ENCODE measurements at regions not wholly inside any gene's neighbourhood (a gene's known extent, or its start where the extent isn't known, plus 50 kb on each side); places are given as distances from the start of the nearest gene placed in this dataset.
A peak's percentile ranks its signal among the peaks of the same experiment; 100 is the strongest.

DNA sequence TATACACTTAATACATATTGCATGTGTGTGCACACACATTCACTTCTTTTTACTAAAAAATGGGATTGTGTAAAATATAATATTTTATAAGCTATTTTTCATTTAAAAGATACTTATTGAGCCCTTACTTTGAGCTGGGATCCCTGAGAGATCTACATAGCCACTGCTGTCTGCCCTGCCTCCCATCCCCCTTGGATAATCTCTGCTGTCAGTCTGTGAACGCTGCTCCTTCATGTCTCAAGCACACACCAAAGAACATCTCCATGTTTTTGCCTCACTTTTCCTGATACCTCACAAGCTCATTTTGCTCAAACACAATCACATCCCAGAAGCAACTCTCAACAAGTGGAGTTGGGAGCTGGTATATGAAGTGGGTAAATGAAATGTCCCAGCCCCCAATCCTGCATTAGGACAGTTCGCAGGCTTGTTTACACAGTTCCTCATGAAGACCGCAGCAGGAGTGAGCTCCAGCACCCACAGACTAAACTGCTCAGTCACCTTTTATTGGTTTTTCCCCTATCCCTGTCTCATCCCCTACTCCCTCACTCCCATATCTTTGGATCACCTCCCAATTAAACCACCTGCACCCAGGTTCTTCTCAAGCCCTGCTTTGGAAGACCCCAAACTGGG lies 108.3 kb upstream of the FRY start:
- no peaks in the 10 kb centered on the region for H3K27me3 ChIP-seq (ENCODE audit: control insufficient read depth in 1 of 2, insufficient read depth in 2 of 2, low read length in 2 of 2)
- no peak overlapping the region for H3K4me3 ChIP-seq (ENCODE audit: low read depth in 1 of 2, low read length in 2 of 2)
- peaks cover 8 to 14% of the 10 kb centered on the region in 2 donors for H3K4me1 ChIP-seq (ENCODE audit: control insufficient read depth in 1 of 2, insufficient read depth in 2 of 2, low read length in 2 of 2)
- H3K27ac ChIP-seq (ENCODE audit: low read depth, low read length) = no peak overlapping the region
- no peaks in the 10 kb centered on the region for H3K36me3 ChIP-seq (ENCODE audit: control insufficient read depth in 1 of 2, insufficient read depth in 2 of 2, low read length in 2 of 2)
- H3K9me3 ChIP-seq (ENCODE audit: control insufficient read depth in 1 of 2, low read length in 2 of 2) = no peaks in the 10 kb centered on the region
- H3K9ac ChIP-seq (ENCODE audit: low read depth in 1 of 2, low read length in 2 of 2) = no peak overlapping the region

DNA sequence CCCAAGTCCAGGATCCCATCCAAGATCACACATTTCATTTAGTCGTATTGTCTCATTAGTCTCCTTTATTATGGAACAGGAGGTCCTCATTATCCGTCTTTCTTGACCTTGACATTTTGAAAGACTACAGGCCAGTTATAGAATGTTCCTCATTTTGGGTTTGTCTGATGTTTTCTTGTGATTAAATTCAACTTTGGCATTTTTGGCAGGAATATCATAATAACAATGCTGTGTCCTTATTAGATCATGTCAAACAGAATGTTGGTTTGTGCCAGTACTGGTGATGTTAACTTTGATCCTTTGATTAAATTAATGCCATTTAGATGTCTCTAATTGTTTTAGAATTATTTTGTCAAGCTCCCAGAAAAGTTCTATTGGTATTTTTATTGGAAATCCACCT lies 106.5 kb upstream of the FRY start:
- H3K27me3 ChIP-seq (ENCODE audit: control insufficient read depth in 1 of 2, insufficient read depth in 2 of 2, low read length in 2 of 2) = no peaks in the 10 kb centered on the region
- H3K9me3 ChIP-seq (ENCODE audit: control insufficient read depth in 1 of 2, low read length in 2 of 2) = no peaks in the 10 kb centered on the region
- no peaks in the 10 kb centered on the region for H3K36me3 ChIP-seq (ENCODE audit: control insufficient read depth in 1 of 2, insufficient read depth in 2 of 2, low read length in 2 of 2)
- H3K27ac ChIP-seq (ENCODE audit: low read depth, low read length) = no peak overlapping the region
- H3K4me1 ChIP-seq (ENCODE audit: control insufficient read depth in 1 of 2, insufficient read depth in 2 of 2, low read length in 2 of 2) = peaks cover 21 to 22% of the 10 kb centered on the region in 2 donors
- no peak overlapping the region for H3K9ac ChIP-seq (ENCODE audit: low read depth in 1 of 2, low read length in 2 of 2)
- H3K4me3 ChIP-seq (ENCODE audit: low read depth in 1 of 2, low read length in 2 of 2) = no peak overlapping the region

DNA sequence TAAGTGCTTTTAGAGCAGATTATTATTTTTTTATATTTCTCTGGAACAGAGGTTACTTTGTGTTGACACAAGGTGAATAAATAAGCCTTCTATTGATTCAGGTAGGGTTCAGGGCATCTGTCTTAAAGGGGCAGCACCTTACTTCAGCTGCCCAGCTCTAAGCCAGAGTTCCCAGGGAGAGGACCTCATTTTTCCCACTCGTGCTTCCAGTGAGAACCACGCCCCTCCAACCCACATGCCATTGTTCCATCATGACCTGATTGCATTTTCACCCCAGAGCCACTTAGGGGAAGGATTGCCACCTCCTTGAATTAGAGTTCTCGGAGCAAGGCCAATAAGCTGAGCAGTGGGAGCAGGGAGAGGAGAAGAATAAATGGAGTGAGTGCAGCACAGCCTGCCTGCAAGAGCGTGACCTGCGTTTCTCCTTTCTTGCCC lies 104.3 kb upstream of the FRY start:
- H3K36me3 ChIP-seq (ENCODE audit: control insufficient read depth in 1 of 2, insufficient read depth in 2 of 2, low read length in 2 of 2) = no peaks in the 10 kb centered on the region
- H3K9ac ChIP-seq (ENCODE audit: low read depth in 1 of 2, low read length in 2 of 2) = no peak overlapping the region
- H3K4me3 ChIP-seq (ENCODE audit: low read depth in 1 of 2, low read length in 2 of 2) = peak overlapping the region; percentile 32 to 42

DNA sequence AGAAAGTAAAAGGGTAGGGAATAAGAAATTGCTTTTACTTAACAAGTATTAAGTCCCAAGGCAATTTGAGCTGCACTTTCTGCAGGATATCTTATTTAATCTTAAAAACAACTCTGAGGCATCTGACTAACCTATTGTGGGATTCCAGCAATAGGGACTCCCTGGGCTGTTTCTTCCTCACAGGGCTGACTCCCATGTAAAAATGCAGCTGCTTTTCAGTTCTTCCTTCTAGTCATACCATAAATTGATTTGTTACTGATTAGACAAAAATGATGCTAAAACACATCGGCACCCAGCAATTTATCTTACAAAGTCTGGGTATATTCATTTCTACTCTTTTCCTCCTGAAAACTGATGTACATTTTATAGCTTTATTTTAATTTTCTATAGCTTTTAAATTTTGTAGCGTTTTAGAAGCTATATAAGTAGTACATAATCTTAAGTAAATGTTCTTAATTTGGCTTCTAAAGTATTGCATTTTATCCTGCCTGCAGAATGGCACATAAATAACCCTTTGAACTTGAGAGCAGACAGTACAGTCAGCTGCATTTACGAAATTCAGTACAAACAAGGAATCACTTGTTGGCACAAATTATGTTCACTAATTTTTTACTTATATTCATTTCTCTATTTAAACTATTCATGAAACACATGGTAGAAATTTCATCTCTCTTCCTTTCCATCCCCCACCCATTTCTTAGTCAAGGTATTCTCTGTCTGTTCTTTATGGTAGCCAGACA lies 102.4 kb upstream of the FRY start:
- H3K27ac ChIP-seq (ENCODE audit: low read depth, low read length) = no peak overlapping the region
- H3K4me3 ChIP-seq (ENCODE audit: low read depth in 1 of 2, low read length in 2 of 2) = no peak overlapping the region
- H3K9me3 ChIP-seq (ENCODE audit: control insufficient read depth in 1 of 2, low read length in 2 of 2) = no peaks in the 10 kb centered on the region
- H3K36me3 ChIP-seq (ENCODE audit: control insufficient read depth in 1 of 2, insufficient read depth in 2 of 2, low read length in 2 of 2) = no peaks in the 10 kb centered on the region
- H3K4me1 ChIP-seq (ENCODE audit: control insufficient read depth in 1 of 2, insufficient read depth in 2 of 2, low read length in 2 of 2) = peaks cover 27 to 32% of the 10 kb centered on the region in 2 donors
- no peaks in the 10 kb centered on the region for H3K27me3 ChIP-seq (ENCODE audit: control insufficient read depth in 1 of 2, insufficient read depth in 2 of 2, low read length in 2 of 2)
- no peak overlapping the region for H3K9ac ChIP-seq (ENCODE audit: low read depth in 1 of 2, low read length in 2 of 2)

More for the DNA sequence above, 104.3 kb upstream of the FRY start:
- Histone ChIP-seq H3K9me3 (ENCODE audit: control insufficient read depth in 1 of 2, low read length in 2 of 2) (no peaks in the 10 kb centered on the region), H3K4me1 (ENCODE audit: control insufficient read depth in 1 of 2, insufficient read depth in 2 of 2, low read length in 2 of 2) (peaks cover 27 to 32% of the 10 kb centered on the region in 2 donors), H3K27me3 (ENCODE audit: control insufficient read depth in 1 of 2, insufficient read depth in 2 of 2, low read length in 2 of 2) (no peaks in the 10 kb centered on the region), H3K27ac (ENCODE audit: low read depth, low read length) (no peak overlapping the region)

DNA sequence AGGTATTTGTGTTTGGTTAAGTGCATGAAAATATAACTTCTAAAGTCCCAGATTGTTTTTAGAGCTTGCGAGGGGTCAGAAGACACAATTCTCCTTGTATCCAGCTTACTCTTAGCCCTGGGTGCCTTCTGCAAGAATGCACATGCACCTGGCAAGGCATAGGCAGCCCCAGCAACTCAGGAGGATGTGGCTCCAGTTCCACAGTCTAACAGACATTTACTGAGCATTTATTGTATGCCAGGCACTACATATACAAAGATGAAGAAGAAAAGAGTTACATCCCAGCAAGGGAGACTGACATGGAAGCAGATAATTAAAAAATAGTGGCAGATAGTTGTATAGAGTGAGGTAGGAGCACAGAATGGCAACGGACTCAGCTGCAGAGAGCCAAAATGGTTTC lies 101.1 kb upstream of the FRY start:
- no peaks in the 10 kb centered on the region for H3K27me3 ChIP-seq (ENCODE audit: control insufficient read depth in 1 of 2, insufficient read depth in 2 of 2, low read length in 2 of 2)
- H3K4me1 ChIP-seq (ENCODE audit: control insufficient read depth in 1 of 2, insufficient read depth in 2 of 2, low read length in 2 of 2) = peaks cover 27 to 32% of the 10 kb centered on the region in 2 donors
- H3K4me3 ChIP-seq (ENCODE audit: low read depth in 1 of 2, low read length in 2 of 2) = no peak overlapping the region
- H3K9ac ChIP-seq (ENCODE audit: low read depth in 1 of 2, low read length in 2 of 2) = no peak overlapping the region
- H3K27ac ChIP-seq (ENCODE audit: low read depth, low read length) = no peak overlapping the region
- H3K9me3 ChIP-seq (ENCODE audit: control insufficient read depth in 1 of 2, low read length in 2 of 2) = no peaks in the 10 kb centered on the region
- no peaks in the 10 kb centered on the region for H3K36me3 ChIP-seq (ENCODE audit: control insufficient read depth in 1 of 2, insufficient read depth in 2 of 2, low read length in 2 of 2)

DNA sequence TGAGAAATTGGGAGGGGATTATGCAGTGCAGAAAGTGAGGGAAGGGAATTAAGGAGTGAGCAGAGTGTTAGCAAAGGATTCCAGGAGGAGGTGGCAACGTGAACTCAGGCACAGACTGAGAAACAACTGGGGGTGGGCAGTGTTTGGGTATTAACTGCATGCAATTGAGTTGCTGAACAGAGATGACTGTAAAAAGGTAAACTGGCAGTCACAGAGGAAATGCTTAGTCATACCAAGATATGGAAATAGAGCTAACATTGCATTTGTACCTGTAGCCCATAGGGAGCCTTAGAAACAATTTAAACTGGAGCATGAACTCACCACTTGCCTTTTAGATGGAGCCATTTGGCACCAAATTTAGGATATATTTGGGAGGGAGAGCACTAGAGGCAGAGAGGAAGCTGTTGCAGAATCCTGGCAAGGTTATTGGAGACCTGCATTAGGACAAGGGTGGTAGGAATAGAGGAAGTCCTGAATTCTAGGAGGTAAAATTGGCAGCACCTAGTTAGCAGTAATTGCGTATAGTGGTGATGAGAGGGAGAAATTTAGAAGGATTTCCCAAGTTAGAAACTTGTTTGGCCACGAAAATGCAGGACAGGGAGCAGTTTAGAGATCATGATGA lies 100.6 kb upstream of the FRY start:
- no peak overlapping the region for H3K9ac ChIP-seq (ENCODE audit: low read depth in 1 of 2, low read length in 2 of 2)
- no peak overlapping the region for H3K4me3 ChIP-seq (ENCODE audit: low read depth in 1 of 2, low read length in 2 of 2)
- peaks cover 27 to 32% of the 10 kb centered on the region in 2 donors for H3K4me1 ChIP-seq (ENCODE audit: control insufficient read depth in 1 of 2, insufficient read depth in 2 of 2, low read length in 2 of 2)
- no peaks in the 10 kb centered on the region for H3K36me3 ChIP-seq (ENCODE audit: control insufficient read depth in 1 of 2, insufficient read depth in 2 of 2, low read length in 2 of 2)
- H3K9me3 ChIP-seq (ENCODE audit: control insufficient read depth in 1 of 2, low read length in 2 of 2) = no peaks in the 10 kb centered on the region
- H3K27ac ChIP-seq (ENCODE audit: low read depth, low read length) = no peak overlapping the region
- no peaks in the 10 kb centered on the region for H3K27me3 ChIP-seq (ENCODE audit: control insufficient read depth in 1 of 2, insufficient read depth in 2 of 2, low read length in 2 of 2)

DNA sequence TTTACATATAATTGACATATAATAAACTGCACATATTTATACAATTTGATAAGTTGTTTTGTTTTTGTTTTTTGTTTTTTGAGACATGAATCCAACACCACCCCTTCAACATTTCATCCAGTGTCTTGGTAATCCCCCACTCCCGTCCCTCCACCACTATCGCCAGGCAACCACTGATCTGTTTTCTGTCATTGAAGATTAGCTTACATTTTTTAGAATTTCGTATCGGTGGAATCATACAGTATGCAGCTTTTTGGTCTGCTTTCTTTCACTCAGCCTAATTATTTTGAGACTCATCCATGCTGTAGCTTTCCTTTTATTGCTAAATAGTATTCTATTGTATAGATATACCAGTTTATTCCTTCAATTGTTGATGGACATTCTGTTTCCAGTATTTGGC lies 94.1 kb upstream of the FRY start:
- H3K4me3 ChIP-seq (ENCODE audit: low read depth in 1 of 2, low read length in 2 of 2) = no peak overlapping the region
- no peaks in the 10 kb centered on the region for H3K4me1 ChIP-seq (ENCODE audit: control insufficient read depth in 1 of 2, insufficient read depth in 2 of 2, low read length in 2 of 2)
- H3K27me3 ChIP-seq (ENCODE audit: control insufficient read depth in 1 of 2, insufficient read depth in 2 of 2, low read length in 2 of 2) = no peaks in the 10 kb centered on the region
- H3K9ac ChIP-seq (ENCODE audit: low read depth in 1 of 2, low read length in 2 of 2) = no peak overlapping the region
- no peaks in the 10 kb centered on the region for H3K9me3 ChIP-seq (ENCODE audit: control insufficient read depth in 1 of 2, low read length in 2 of 2)
- H3K27ac ChIP-seq (ENCODE audit: low read depth, low read length) = no peak overlapping the region
- no peaks in the 10 kb centered on the region for H3K36me3 ChIP-seq (ENCODE audit: control insufficient read depth in 1 of 2, insufficient read depth in 2 of 2, low read length in 2 of 2)

DNA sequence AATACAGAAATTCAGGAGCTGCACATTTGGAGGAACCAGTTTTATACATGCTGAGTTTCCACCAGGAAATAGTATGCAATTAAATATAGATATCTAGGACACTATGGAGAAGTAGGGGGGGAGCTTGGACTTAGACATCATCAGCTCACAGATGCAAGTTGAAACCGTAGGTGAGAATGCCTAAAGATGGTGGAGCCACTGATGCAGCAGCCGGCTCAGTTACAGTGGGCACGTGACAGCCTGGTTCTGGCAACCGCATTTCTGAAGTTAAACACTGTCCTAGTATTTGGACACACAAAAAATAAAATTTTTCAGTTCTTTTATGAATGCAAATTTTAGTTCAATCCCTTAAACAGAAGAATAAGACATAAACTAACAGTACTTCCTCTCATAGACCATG lies 91.5 kb upstream of the FRY start:
- H3K27ac ChIP-seq (ENCODE audit: low read depth, low read length) = no peak overlapping the region
- H3K27me3 ChIP-seq (ENCODE audit: control insufficient read depth in 1 of 2, insufficient read depth in 2 of 2, low read length in 2 of 2) = no peaks in the 10 kb centered on the region
- peaks cover 5 to 6% of the 10 kb centered on the region in 2 donors for H3K4me1 ChIP-seq (ENCODE audit: control insufficient read depth in 1 of 2, insufficient read depth in 2 of 2, low read length in 2 of 2)
- H3K4me3 ChIP-seq (ENCODE audit: low read depth in 1 of 2, low read length in 2 of 2) = no peak overlapping the region
- no peaks in the 10 kb centered on the region for H3K9me3 ChIP-seq (ENCODE audit: control insufficient read depth in 1 of 2, low read length in 2 of 2)
- H3K9ac ChIP-seq (ENCODE audit: low read depth in 1 of 2, low read length in 2 of 2) = no peak overlapping the region
- no peaks in the 10 kb centered on the region for H3K36me3 ChIP-seq (ENCODE audit: control insufficient read depth in 1 of 2, insufficient read depth in 2 of 2, low read length in 2 of 2)

DNA sequence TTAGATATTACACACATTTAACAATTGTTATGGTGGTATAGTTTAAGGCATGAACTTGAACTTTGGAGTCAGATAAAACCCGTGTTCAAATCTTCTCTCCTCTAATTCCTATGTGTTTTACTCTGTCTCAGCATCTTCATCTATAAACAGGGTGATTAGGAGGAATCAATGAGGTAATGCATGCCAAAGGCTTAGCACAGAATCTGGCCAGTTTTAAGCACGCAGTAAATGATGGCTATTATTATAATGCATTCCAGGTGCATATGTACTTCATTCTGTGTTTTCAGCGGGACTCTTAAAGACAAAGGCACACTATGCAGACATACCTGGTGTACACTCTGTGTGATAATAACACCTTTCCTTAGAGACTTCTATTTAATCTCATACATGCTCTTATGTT lies 88.0 kb upstream of the FRY start:
- H3K4me3 ChIP-seq (ENCODE audit: low read depth in 1 of 2, low read length in 2 of 2) = no peak overlapping the region
- H3K27ac ChIP-seq (ENCODE audit: low read depth, low read length) = no peak overlapping the region
- no peaks in the 10 kb centered on the region for H3K9me3 ChIP-seq (ENCODE audit: control insufficient read depth in 1 of 2, low read length in 2 of 2)
- no peaks in the 10 kb centered on the region for H3K27me3 ChIP-seq (ENCODE audit: control insufficient read depth in 1 of 2, insufficient read depth in 2 of 2, low read length in 2 of 2)
- H3K4me1 ChIP-seq (ENCODE audit: control insufficient read depth in 1 of 2, insufficient read depth in 2 of 2, low read length in 2 of 2) = peaks cover 9% of the 10 kb centered on the region in 2 donors
- no peaks in the 10 kb centered on the region for H3K36me3 ChIP-seq (ENCODE audit: control insufficient read depth in 1 of 2, insufficient read depth in 2 of 2, low read length in 2 of 2)
- H3K9ac ChIP-seq (ENCODE audit: low read depth in 1 of 2, low read length in 2 of 2) = no peak overlapping the region
